Astrocyte (in vitro differentiated cells and primary cell): ENCODE measurements at regions not wholly inside any gene's neighbourhood (a gene's known extent, or its start where the extent isn't known, plus 50 kb on each side); places are given as distances from the start of the nearest gene placed in this dataset.

Experiments used
- DNase-seq: peaks from one replicate; pipeline ENCODE4 v3.0.0-alpha.2; 2010; ENCODE audit warnings: low read depth
- FAIRE-seq: peaks from 2 replicates; lab custom pipeline; 2011; peaks lifted over from hg19 to GRCh38; lab: Jason Lieb, UNC
- H2AFZ ChIP-seq: 2 replicates; pipeline ENCODE4 v1.6.0; 2012; ENCODE audit warnings: low read depth, low read length, inconsistent platforms
- H3K27ac ChIP-seq: 2 replicates; pipeline ENCODE4 v1.5.1; 2011; ENCODE audit warnings: low read depth, low read length, inconsistent platforms
- H3K27me3 ChIP-seq: 2 replicates; pipeline ENCODE4 v1.6.0; 2011; ENCODE audit warnings: low read length, inconsistent platforms; ENCODE audit not compliant: insufficient read depth
- H3K36me3 ChIP-seq: 2 replicates; pipeline ENCODE4 v1.5.1; 2011; ENCODE audit warnings: low read length, inconsistent platforms; ENCODE audit not compliant: insufficient read depth
- H3K4me1 ChIP-seq: 2 replicates; pipeline ENCODE4 v1.5.1; 2011; ENCODE audit warnings: low read length, inconsistent platforms; ENCODE audit not compliant: insufficient read depth
- H3K4me2 ChIP-seq: 2 replicates; pipeline ENCODE4 v1.6.0; 2012; ENCODE audit warnings: low read length, inconsistent platforms
- H3K4me3 ChIP-seq: 2 replicates; pipeline ENCODE4 v1.5.1; 2011; ENCODE audit warnings: low read depth, mild to moderate bottlenecking, low read length, inconsistent platforms; ENCODE audit not compliant: insufficient read depth
- H3K79me2 ChIP-seq: 2 replicates; pipeline ENCODE4 v1.6.0; 2012; ENCODE audit warnings: mild to moderate bottlenecking, low read length, inconsistent platforms; ENCODE audit not compliant: insufficient read depth
- H3K9ac ChIP-seq: 2 replicates; pipeline ENCODE4 v1.6.0; 2012; ENCODE audit warnings: mild to moderate bottlenecking, low read length, inconsistent platforms
- H3K9me3 ChIP-seq: 2 replicates; pipeline ENCODE4 v1.5.1; 2012; ENCODE audit warnings: low read depth, mild to moderate bottlenecking, low read length, inconsistent platforms; ENCODE audit not compliant: insufficient read depth
- H4K20me1 ChIP-seq: 2 replicates; pipeline ENCODE4 v1.6.0; 2012; ENCODE audit warnings: low read length, inconsistent platforms; ENCODE audit not compliant: insufficient read depth
- H3K27ac Mint-ChIP-seq: one replicate; pipeline ENCODE4 v1.8.0; 2021; ENCODE audit warnings: mild to moderate bottlenecking, mixed read lengths; ENCODE audit not compliant: unreplicated experiment
- H3K27me3 Mint-ChIP-seq: one replicate; pipeline ENCODE4 v1.8.0; 2021; ENCODE audit warnings: low read depth, mixed read lengths; ENCODE audit not compliant: unreplicated experiment
- H3K36me3 Mint-ChIP-seq: one replicate; pipeline ENCODE4 v1.8.0; 2021; ENCODE audit warnings: low read depth, mixed read lengths; ENCODE audit not compliant: unreplicated experiment
- H3K4me1 Mint-ChIP-seq: one replicate; pipeline ENCODE4 v1.8.0; 2021; ENCODE audit warnings: low read depth, mixed read lengths; ENCODE audit not compliant: unreplicated experiment
- H3K4me3 Mint-ChIP-seq: one replicate; pipeline ENCODE4 v1.8.0; 2021; ENCODE audit warnings: mild to moderate bottlenecking, moderate library complexity, mixed read lengths; ENCODE audit not compliant: unreplicated experiment
- H3K9me3 Mint-ChIP-seq: one replicate; pipeline ENCODE4 v1.8.0; 2021; ENCODE audit warnings: mild to moderate bottlenecking, mixed read lengths; ENCODE audit not compliant: unreplicated experiment
- EZH2 ChIP-seq: IDR thresholded peaks from 2 replicates; pipeline ENCODE4 v1.6.1; 2012; ENCODE audit warnings: mild to moderate bottlenecking, low read length, inconsistent platforms; ENCODE audit not compliant: insufficient read depth
- TF ChIP-seq, protein P1 (sequence below): IDR thresholded peaks from 2 replicates; pipeline ENCODE4 v1.5.1; 2011; ENCODE audit warnings: low read depth, mild to moderate bottlenecking, inconsistent platforms, low read length, moderate library complexity; ENCODE audit not compliant: insufficient read depth

DNA sequence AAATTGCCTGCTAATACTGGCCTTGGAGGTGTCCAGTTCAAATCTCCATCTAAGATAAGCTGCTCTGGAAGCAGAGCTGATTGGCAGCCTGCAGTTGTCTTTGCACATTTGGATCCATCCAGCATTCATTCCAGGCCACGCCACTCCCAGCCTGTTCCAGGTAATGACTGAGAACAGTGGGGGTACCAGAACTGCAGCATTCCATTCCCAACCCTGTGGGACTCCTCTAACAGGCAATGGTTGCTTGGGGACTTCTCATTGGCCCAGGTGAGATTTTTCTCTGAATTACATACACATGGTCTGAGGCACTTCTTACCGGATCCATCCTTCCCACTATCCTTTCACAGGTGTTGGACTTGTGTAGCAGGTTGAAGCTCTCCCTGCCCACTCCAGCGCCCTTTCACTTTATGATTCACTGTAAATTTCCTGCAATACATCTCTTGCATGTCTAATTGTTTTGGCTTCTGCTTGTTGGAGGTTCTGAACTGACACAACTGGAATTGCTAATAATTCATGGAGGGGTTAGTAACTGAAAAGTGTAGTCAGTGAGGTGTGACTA, 206.1 kb upstream of the ZFHX3 start:
- Histone ChIP-seq H3K4me1 (no peaks in the 10 kb centered on the region), H3K36me3 (no peaks in the 10 kb centered on the region), H3K27ac (no peak overlapping the region), H3K27me3 (no peaks in the 10 kb centered on the region), H4K20me1 (no peaks in the 10 kb centered on the region), H3K9ac (no peak overlapping the region), H3K4me3 (no peak overlapping the region), H3K4me2 (no peak overlapping the region), H2AFZ (no peak overlapping the region), H3K79me2 (no peaks in the 10 kb centered on the region), H3K9me3 (no peaks in the 10 kb centered on the region)
- TF ChIP-seq, protein P1, sequence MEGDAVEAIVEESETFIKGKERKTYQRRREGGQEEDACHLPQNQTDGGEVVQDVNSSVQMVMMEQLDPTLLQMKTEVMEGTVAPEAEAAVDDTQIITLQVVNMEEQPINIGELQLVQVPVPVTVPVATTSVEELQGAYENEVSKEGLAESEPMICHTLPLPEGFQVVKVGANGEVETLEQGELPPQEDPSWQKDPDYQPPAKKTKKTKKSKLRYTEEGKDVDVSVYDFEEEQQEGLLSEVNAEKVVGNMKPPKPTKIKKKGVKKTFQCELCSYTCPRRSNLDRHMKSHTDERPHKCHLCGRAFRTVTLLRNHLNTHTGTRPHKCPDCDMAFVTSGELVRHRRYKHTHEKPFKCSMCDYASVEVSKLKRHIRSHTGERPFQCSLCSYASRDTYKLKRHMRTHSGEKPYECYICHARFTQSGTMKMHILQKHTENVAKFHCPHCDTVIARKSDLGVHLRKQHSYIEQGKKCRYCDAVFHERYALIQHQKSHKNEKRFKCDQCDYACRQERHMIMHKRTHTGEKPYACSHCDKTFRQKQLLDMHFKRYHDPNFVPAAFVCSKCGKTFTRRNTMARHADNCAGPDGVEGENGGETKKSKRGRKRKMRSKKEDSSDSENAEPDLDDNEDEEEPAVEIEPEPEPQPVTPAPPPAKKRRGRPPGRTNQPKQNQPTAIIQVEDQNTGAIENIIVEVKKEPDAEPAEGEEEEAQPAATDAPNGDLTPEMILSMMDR: no peak
- TF ChIP-seq EZH2: no peak
- no peaks in the 10 kb centered on the region for H3K27me3 Mint-ChIP-seq
- no peak for DNase-seq
- no peak overlapping the region for H3K4me3 Mint-ChIP-seq
- no peak for FAIRE-seq
- no peak overlapping the region for H3K27ac Mint-ChIP-seq
- H3K9me3 Mint-ChIP-seq: no peaks in the 10 kb centered on the region
- no peaks in the 10 kb centered on the region for H3K36me3 Mint-ChIP-seq
- no peaks in the 10 kb centered on the region for H3K4me1 Mint-ChIP-seq

DNA sequence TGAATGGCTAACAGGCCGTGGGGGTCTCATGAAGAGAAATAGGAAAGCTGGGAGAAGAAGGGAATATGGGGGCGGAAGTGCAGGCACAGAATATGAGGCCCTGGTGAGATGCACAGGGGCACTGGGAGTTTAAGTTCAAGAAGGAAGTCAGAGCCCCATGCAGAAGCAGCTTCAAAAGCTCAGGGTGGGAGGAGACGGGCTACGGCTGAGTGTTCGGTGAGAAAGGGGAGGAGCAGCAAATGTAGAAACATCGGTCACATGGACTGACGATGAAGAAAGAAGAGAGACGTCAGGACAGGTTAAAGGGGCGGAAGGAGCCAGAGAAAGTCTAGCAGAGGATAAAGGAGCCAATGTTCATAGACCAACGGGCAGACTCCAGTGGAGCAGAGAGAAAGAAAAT, 204.5 kb upstream of the ZFHX3 start:
- Histone ChIP-seq H3K27ac (no peak overlapping the region), H3K79me2 (no peaks in the 10 kb centered on the region), H4K20me1 (no peaks in the 10 kb centered on the region), H2AFZ (no peak overlapping the region), H3K9me3 (peaks cover 3% of the 10 kb centered on the region), H3K4me2 (no peak overlapping the region), H3K27me3 (no peaks in the 10 kb centered on the region), H3K36me3 (no peaks in the 10 kb centered on the region), H3K4me3 (no peak overlapping the region), H3K9ac (no peak overlapping the region), H3K4me1 (no peaks in the 10 kb centered on the region)
- no peak overlapping the region for H3K27ac Mint-ChIP-seq
- no peak for FAIRE-seq
- TF ChIP-seq EZH2: no peak
- TF ChIP-seq, protein P1: no peak
- no peaks in the 10 kb centered on the region for H3K27me3 Mint-ChIP-seq
- no peak for DNase-seq
- H3K4me3 Mint-ChIP-seq: no peak overlapping the region
- H3K36me3 Mint-ChIP-seq: no peaks in the 10 kb centered on the region
- no peaks in the 10 kb centered on the region for H3K9me3 Mint-ChIP-seq
- no peaks in the 10 kb centered on the region for H3K4me1 Mint-ChIP-seq

DNA sequence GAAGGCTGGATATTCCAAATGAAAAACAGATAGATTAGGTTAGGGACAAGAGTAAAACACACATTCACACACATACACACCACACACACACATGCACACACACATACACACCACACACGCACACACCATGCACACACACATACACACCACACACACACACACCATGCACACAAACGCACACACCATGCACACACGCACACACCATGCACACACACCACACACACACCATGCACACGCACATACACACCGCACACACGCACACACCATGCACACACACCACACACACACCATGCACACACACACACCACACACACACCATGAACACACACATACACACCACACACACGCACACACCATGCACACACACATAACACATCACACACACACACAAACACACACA, 203.7 kb upstream of the ZFHX3 start:
- Mint-ChIP-seq H3K4me1 (no peaks in the 10 kb centered on the region), H3K9me3 (no peaks in the 10 kb centered on the region), H3K27me3 (no peaks in the 10 kb centered on the region), H3K4me3 (no peak overlapping the region), H3K36me3 (no peaks in the 10 kb centered on the region), H3K27ac (no peak overlapping the region)
- Histone ChIP-seq H3K9ac (no peak overlapping the region), H3K4me1 (no peaks in the 10 kb centered on the region), H3K79me2 (no peaks in the 10 kb centered on the region), H3K27ac (no peak overlapping the region), H3K36me3 (no peaks in the 10 kb centered on the region), H2AFZ (no peak overlapping the region), H3K9me3 (peaks cover 3% of the 10 kb centered on the region), H3K4me2 (no peak overlapping the region), H4K20me1 (no peaks in the 10 kb centered on the region), H3K27me3 (no peaks in the 10 kb centered on the region), H3K4me3 (no peak overlapping the region)
- no peak for DNase-seq
- TF ChIP-seq EZH2: no peak
- TF ChIP-seq, protein P1: no peak
- no peak for FAIRE-seq
